ENCODE measurements at regions not wholly inside any gene's neighbourhood (a gene's known extent, or its start where the extent isn't known, plus 50 kb on each side); places are given as distances from the start of the nearest gene placed in this dataset.
A peak's percentile ranks its signal among the peaks of the same experiment; 100 is the strongest.
"Not testable (repeated sequence)": the region's sequence is repeated elsewhere in the genome, so short reads cannot be mapped to it uniquely, and the experiment has no call there.

GRCh38 chr18:9017905-9018227, 84.6 kb upstream of the NDUFV2 start:
- peak; percentile 56 for DNase-seq (ENCODE audit: low read depth)

GRCh38 chr18:9019135-9019534, 83.4 kb upstream of the NDUFV2 start:
- DNase-seq (ENCODE audit: low read depth): no peak

- no peak for DNase-seq (ENCODE audit: low read depth)
These were observed 82.3 kb upstream of the NDUFV2 start for GRCh38 chr18:9020221-9020620.

GRCh38 chr18:9021458-9021857, 81.0 kb upstream of the NDUFV2 start:
- no peak for DNase-seq (ENCODE audit: low read depth)

- no peak for DNase-seq (ENCODE audit: low read depth)
These were observed 79.9 kb upstream of the NDUFV2 start for GRCh38 chr18:9022397-9023155.

- not testable (repeated sequence) for DNase-seq (ENCODE audit: low read depth)
These were observed 78.4 kb upstream of the NDUFV2 start for GRCh38 chr18:9024031-9024646.

GRCh38 chr18:9025091-9025838, 77.2 kb upstream of the NDUFV2 start:
- peak; percentile 31 for DNase-seq (ENCODE audit: low read depth)

- DNase-seq (ENCODE audit: low read depth): no peak
These were observed 73.4 kb upstream of the NDUFV2 start for GRCh38 chr18:9029131-9029530.

- DNase-seq (ENCODE audit: low read depth): no peak
These were observed 70.0 kb upstream of the NDUFV2 start for GRCh38 chr18:9032519-9032918.

GRCh38 chr18:9038277-9038871, 64.1 kb upstream of the NDUFV2 start:
- DNase-seq (ENCODE audit: low read depth): no peak

- no peak for DNase-seq (ENCODE audit: low read depth)
These were observed 62.9 kb upstream of the NDUFV2 start for GRCh38 chr18:9039441-9040071.

GRCh38 chr18:9042766-9043481, 59.6 kb upstream of the NDUFV2 start:
- DNase-seq (ENCODE audit: low read depth): no peak

GRCh38 chr18:9043581-9043980, 58.9 kb upstream of the NDUFV2 start:
- DNase-seq (ENCODE audit: low read depth): no peak

GRCh38 chr18:9047715-9048114, 54.8 kb upstream of the NDUFV2 start:
- no peak for DNase-seq (ENCODE audit: low read depth)

GRCh38 chr18:9048236-9048635, 54.3 kb upstream of the NDUFV2 start:
- no peak for DNase-seq (ENCODE audit: low read depth)

- DNase-seq (ENCODE audit: low read depth): no peak
These were observed 53.5 kb upstream of the NDUFV2 start for GRCh38 chr18:9048808-9049494.

- DNase-seq (ENCODE audit: low read depth): no peak
These were observed 53.0 kb upstream of the NDUFV2 start for GRCh38 chr18:9049495-9049809.

GRCh38 chr18:9050628-9051284, 51.7 kb upstream of the NDUFV2 start:
- not testable (repeated sequence) for DNase-seq (ENCODE audit: low read depth)

All from HS-5 (cell line).